HL-60 (cell line): ENCODE measurements at regions not wholly inside any gene's neighbourhood (a gene's known extent, or its start where the extent isn't known, plus 50 kb on each side); places are given as distances from the start of the nearest gene placed in this dataset.

ENCODE experiments used
- POLR2AphosphoS5 ChIP-seq: IDR thresholded peaks from 2 replicates; pipeline ENCODE4 v1.6.1; 2012; ENCODE audit warnings: low read depth
- TF ChIP-seq, protein P1 (sequence below): IDR thresholded peaks from one replicate; pipeline ENCODE4 v1.5.1; 2011; ENCODE audit warnings: low read length, control low read depth, inconsistent platforms; ENCODE audit not compliant: insufficient read depth

- TF ChIP-seq, protein P1, sequence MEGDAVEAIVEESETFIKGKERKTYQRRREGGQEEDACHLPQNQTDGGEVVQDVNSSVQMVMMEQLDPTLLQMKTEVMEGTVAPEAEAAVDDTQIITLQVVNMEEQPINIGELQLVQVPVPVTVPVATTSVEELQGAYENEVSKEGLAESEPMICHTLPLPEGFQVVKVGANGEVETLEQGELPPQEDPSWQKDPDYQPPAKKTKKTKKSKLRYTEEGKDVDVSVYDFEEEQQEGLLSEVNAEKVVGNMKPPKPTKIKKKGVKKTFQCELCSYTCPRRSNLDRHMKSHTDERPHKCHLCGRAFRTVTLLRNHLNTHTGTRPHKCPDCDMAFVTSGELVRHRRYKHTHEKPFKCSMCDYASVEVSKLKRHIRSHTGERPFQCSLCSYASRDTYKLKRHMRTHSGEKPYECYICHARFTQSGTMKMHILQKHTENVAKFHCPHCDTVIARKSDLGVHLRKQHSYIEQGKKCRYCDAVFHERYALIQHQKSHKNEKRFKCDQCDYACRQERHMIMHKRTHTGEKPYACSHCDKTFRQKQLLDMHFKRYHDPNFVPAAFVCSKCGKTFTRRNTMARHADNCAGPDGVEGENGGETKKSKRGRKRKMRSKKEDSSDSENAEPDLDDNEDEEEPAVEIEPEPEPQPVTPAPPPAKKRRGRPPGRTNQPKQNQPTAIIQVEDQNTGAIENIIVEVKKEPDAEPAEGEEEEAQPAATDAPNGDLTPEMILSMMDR: no peak
- no peak for TF ChIP-seq POLR2AphosphoS5
Measured at GRCh38 chr4:163895378-163896005, 401.0 kb downstream of the TMA16 start.
